ENCODE measurements at regions not wholly inside any gene's neighbourhood (a gene's known extent, or its start where the extent isn't known, plus 50 kb on each side); places are given as distances from the start of the nearest gene placed in this dataset.
"Not testable (repeated sequence)": the region's sequence is repeated elsewhere in the genome, so short reads cannot be mapped to it uniquely, and the experiment has no call there.

- peak; percentile 39 for DNase-seq (ENCODE audit: low read depth)
These were observed 180.2 kb downstream of the TFAP2B start for GRCh38 chr6:50998905-50999304.

- DNase-seq (ENCODE audit: low read depth): no peak
These were observed 182.7 kb downstream of the TFAP2B start for GRCh38 chr6:51001399-51001798.

- DNase-seq (ENCODE audit: low read depth): no peak
These were observed 185.7 kb downstream of the TFAP2B start for GRCh38 chr6:51004380-51004779.

- no peak for DNase-seq (ENCODE audit: low read depth)
These were observed 187.1 kb downstream of the TFAP2B start for GRCh38 chr6:51005779-51006178.

GRCh38 chr6:51007237-51007636 lies 188.6 kb downstream of the TFAP2B start:
- DNase-seq (ENCODE audit: low read depth): no peak

- not testable (repeated sequence) for DNase-seq (ENCODE audit: low read depth)
These were observed 190.0 kb downstream of the TFAP2B start for GRCh38 chr6:51008693-51009092.

GRCh38 chr6:51013376-51013775 lies 194.7 kb downstream of the TFAP2B start:
- no peak for DNase-seq (ENCODE audit: low read depth)

GRCh38 chr6:51015394-51015793 lies 196.7 kb downstream of the TFAP2B start:
- DNase-seq (ENCODE audit: low read depth): no peak

- DNase-seq (ENCODE audit: low read depth): no peak
These were observed 197.8 kb downstream of the TFAP2B start for GRCh38 chr6:51016489-51016888.

- DNase-seq (ENCODE audit: low read depth): no peak
These were observed 201.1 kb downstream of the TFAP2B start for GRCh38 chr6:51019806-51020205.

GRCh38 chr6:51021171-51021570 lies 202.5 kb downstream of the TFAP2B start:
- no peak for DNase-seq (ENCODE audit: low read depth)

- no peak for DNase-seq (ENCODE audit: low read depth)
These were observed 205.5 kb downstream of the TFAP2B start for GRCh38 chr6:51024126-51024525.

- DNase-seq (ENCODE audit: low read depth): peak; percentile 79
These were observed 206.6 kb downstream of the TFAP2B start for GRCh38 chr6:51025082-51025777.

GRCh38 chr6:51027283-51028065 lies 208.8 kb downstream of the TFAP2B start:
- peak; percentile 74 for DNase-seq (ENCODE audit: low read depth)

- DNase-seq (ENCODE audit: low read depth): peak; percentile 73
These were observed 209.6 kb downstream of the TFAP2B start for GRCh38 chr6:51028276-51028675.

- DNase-seq (ENCODE audit: low read depth): peak; percentile 65
These were observed 210.9 kb downstream of the TFAP2B start for GRCh38 chr6:51029561-51029960.

GRCh38 chr6:51045548-51045947 lies 226.9 kb downstream of the TFAP2B start:
- no peak for DNase-seq (ENCODE audit: low read depth)

- no peak for DNase-seq (ENCODE audit: low read depth)
These were observed 230.8 kb downstream of the TFAP2B start for GRCh38 chr6:51049288-51049982.

- DNase-seq (ENCODE audit: low read depth): peak; percentile 78
These were observed 231.6 kb downstream of the TFAP2B start for GRCh38 chr6:51049983-51050877.

GRCh38 chr6:51052716-51053115 lies 234.0 kb downstream of the TFAP2B start:
- not testable (repeated sequence) for DNase-seq (ENCODE audit: low read depth)

- not testable (repeated sequence) for DNase-seq (ENCODE audit: low read depth)
These were observed 236.6 kb downstream of the TFAP2B start for GRCh38 chr6:51055316-51055715.

- DNase-seq (ENCODE audit: low read depth): no peak
These were observed 238.6 kb downstream of the TFAP2B start for GRCh38 chr6:51057296-51057695.
